ENCODE measurements at regions not wholly inside any gene's neighbourhood (a gene's known extent, or its start where the extent isn't known, plus 50 kb on each side); places are given as distances from the start of the nearest gene placed in this dataset.

GRCh38 chr17:54807331-54807730 lies 93.3 kb upstream of the TOM1L1 start:
- no peaks in the 10 kb centered on the region for H3K36me3 ChIP-seq (ENCODE audit: control insufficient read depth, insufficient read depth, low read length)
- H3K79me1 ChIP-seq (ENCODE audit: low read length), result no peaks in the 10 kb centered on the region
- H4K5ac ChIP-seq (ENCODE audit: low read length), result no peak overlapping the region
- no CpG with 5 or more reads among the region's 2 CpGs for WGBS (ENCODE audit: extremely low coverage, insufficient coverage, low lambda C conversion rate)
- no peak overlapping the region for H2BK120ac ChIP-seq (ENCODE audit: low read depth, low read length)
- H3K27ac ChIP-seq (ENCODE audit: low read depth, low read length), result no peak overlapping the region
- no peak overlapping the region for H3K23ac ChIP-seq (ENCODE audit: low read length)
- no peak overlapping the region for H3K18ac ChIP-seq (ENCODE audit: low read length)
- no peaks in the 10 kb centered on the region for H3K4me1 ChIP-seq (ENCODE audit: control insufficient read depth, low read depth, low read length)
- no peak overlapping the region for H3K4ac ChIP-seq (ENCODE audit: low read depth, low read length)
- DNase-seq, result no peak
- no peaks in the 10 kb centered on the region for H3K27me3 ChIP-seq (ENCODE audit: insufficient read depth, low read length, poor library complexity)
- H3K9ac ChIP-seq (ENCODE audit: low read length), result no peak overlapping the region
- H2AK5ac ChIP-seq (ENCODE audit: low read length), result no peak overlapping the region
- no peak overlapping the region for H3K4me3 ChIP-seq (ENCODE audit: low read length)
- H3K4me2 ChIP-seq (ENCODE audit: low read length), result no peak overlapping the region
- no peak overlapping the region for H4K8ac ChIP-seq (ENCODE audit: low read depth, low read length)
- H3K56ac ChIP-seq (ENCODE audit: low read length), result no peak overlapping the region
- no peaks in the 10 kb centered on the region for H3K79me2 ChIP-seq (ENCODE audit: control insufficient read depth, insufficient read depth, low read length)
- H2BK15ac ChIP-seq (replicated peaks; ENCODE audit: low read depth), result no peak overlapping the region
- no peak overlapping the region for H2BK5ac ChIP-seq (ENCODE audit: low read length)

DNA sequence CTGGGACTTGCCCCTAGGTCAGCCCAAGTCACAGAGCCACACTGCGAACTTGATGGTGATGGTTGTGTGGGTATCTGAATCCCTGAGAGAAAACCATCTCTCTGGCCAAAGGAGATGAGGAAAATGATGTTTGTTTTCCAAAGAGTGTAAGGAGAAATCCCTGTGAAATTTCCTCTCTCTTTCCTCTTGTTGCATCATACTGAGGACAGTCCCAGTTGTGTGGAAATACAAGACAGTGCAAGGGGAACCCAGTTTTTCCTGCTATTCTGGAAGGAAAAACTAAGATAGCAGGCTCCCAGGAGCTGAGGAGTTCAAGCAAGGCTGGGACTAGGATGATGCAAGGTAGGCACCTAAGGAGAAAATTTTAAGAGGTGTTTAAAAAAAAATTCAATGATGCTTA lies 86.8 kb upstream of the TOM1L1 start:
- Histone ChIP-seq H2BK15ac (replicated peaks; ENCODE audit: low read depth) (no peak overlapping the region), H3K56ac (ENCODE audit: low read length) (peak overlapping the region; percentile 1), H3K4ac (ENCODE audit: low read depth, low read length) (peak overlapping the region; percentile 52), H3K79me1 (ENCODE audit: low read length) (no peaks in the 10 kb centered on the region), H3K4me2 (ENCODE audit: low read length) (no peak overlapping the region), H3K23ac (ENCODE audit: low read length) (no peak overlapping the region), H2BK5ac (ENCODE audit: low read length) (no peak overlapping the region), H3K27ac (ENCODE audit: low read depth, low read length) (peak overlapping the region; percentile 9), H4K8ac (ENCODE audit: low read depth, low read length) (no peak overlapping the region), H2BK120ac (ENCODE audit: low read depth, low read length) (peak overlapping the region; percentile 67), H4K5ac (ENCODE audit: low read length) (no peak overlapping the region), H3K36me3 (ENCODE audit: control insufficient read depth, insufficient read depth, low read length) (no peaks in the 10 kb centered on the region), H3K18ac (ENCODE audit: low read length) (peak overlapping the region; percentile 23), H3K4me3 (ENCODE audit: low read length) (no peak overlapping the region), H3K27me3 (ENCODE audit: insufficient read depth, low read length, poor library complexity) (no peaks in the 10 kb centered on the region), H3K4me1 (ENCODE audit: control insufficient read depth, low read depth, low read length) (peaks cover 5% of the 10 kb centered on the region), H3K79me2 (ENCODE audit: control insufficient read depth, insufficient read depth, low read length) (no peaks in the 10 kb centered on the region), H3K9ac (ENCODE audit: low read length) (no peak overlapping the region), H2AK5ac (ENCODE audit: low read length) (no peak overlapping the region)
- peak; percentile 73 for DNase-seq
- WGBS (ENCODE audit: extremely low coverage, insufficient coverage, low lambda C conversion rate), result no CpG with 5 or more reads among the region's 1 CpG

DNA sequence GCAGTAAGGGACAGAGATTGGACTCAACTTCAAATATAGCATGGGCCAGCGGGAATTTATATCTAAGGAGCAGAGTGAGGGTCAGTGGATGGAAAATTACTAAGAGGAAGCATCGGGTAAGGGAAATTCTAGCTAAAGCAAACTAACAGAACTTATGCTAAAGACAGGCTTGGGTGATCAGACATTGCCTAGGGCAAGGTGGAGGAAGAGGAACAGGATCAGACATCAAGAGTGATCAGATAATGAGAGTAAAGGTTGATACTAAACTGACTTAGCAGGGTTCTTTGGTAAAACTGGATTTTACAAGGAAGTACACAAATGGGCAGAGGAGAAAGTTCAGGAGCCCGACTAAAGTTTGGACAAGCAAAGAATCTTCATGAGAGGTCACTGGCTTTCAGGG lies 86.3 kb upstream of the TOM1L1 start:
- peak overlapping the region; percentile 9 for H3K4ac ChIP-seq (ENCODE audit: low read depth, low read length)
- no peak overlapping the region for H3K23ac ChIP-seq (ENCODE audit: low read length)
- H3K27ac ChIP-seq (ENCODE audit: low read depth, low read length), result no peak overlapping the region
- H3K4me1 ChIP-seq (ENCODE audit: control insufficient read depth, low read depth, low read length), result peaks cover 5% of the 10 kb centered on the region
- no peak overlapping the region for H3K4me3 ChIP-seq (ENCODE audit: low read length)
- H3K18ac ChIP-seq (ENCODE audit: low read length), result peak overlapping the region; percentile 23
- no peaks in the 10 kb centered on the region for H3K36me3 ChIP-seq (ENCODE audit: control insufficient read depth, insufficient read depth, low read length)
- no CpG with 5 or more reads among the region's 3 CpGs for WGBS (ENCODE audit: extremely low coverage, insufficient coverage, low lambda C conversion rate)
- H4K8ac ChIP-seq (ENCODE audit: low read depth, low read length), result no peak overlapping the region
- no peak overlapping the region for H2AK5ac ChIP-seq (ENCODE audit: low read length)
- H2BK15ac ChIP-seq (replicated peaks; ENCODE audit: low read depth), result no peak overlapping the region
- no peak overlapping the region for H3K9ac ChIP-seq (ENCODE audit: low read length)
- no peak overlapping the region for H2BK5ac ChIP-seq (ENCODE audit: low read length)
- no peaks in the 10 kb centered on the region for H3K79me2 ChIP-seq (ENCODE audit: control insufficient read depth, insufficient read depth, low read length)
- H4K5ac ChIP-seq (ENCODE audit: low read length), result no peak overlapping the region
- peak; percentile 40 for DNase-seq
- no peak overlapping the region for H3K4me2 ChIP-seq (ENCODE audit: low read length)
- no peaks in the 10 kb centered on the region for H3K79me1 ChIP-seq (ENCODE audit: low read length)
- no peak overlapping the region for H3K56ac ChIP-seq (ENCODE audit: low read length)
- no peak overlapping the region for H2BK120ac ChIP-seq (ENCODE audit: low read depth, low read length)
- no peaks in the 10 kb centered on the region for H3K27me3 ChIP-seq (ENCODE audit: insufficient read depth, low read length, poor library complexity)

- Histone ChIP-seq H4K5ac (ENCODE audit: low read length) (no peak overlapping the region), H3K79me2 (ENCODE audit: control insufficient read depth, insufficient read depth, low read length) (no peaks in the 10 kb centered on the region), H3K79me1 (ENCODE audit: low read length) (no peaks in the 10 kb centered on the region), H3K4me1 (ENCODE audit: control insufficient read depth, low read depth, low read length) (no peaks in the 10 kb centered on the region), H3K9ac (ENCODE audit: low read length) (no peak overlapping the region), H3K23ac (ENCODE audit: low read length) (no peak overlapping the region), H3K27ac (ENCODE audit: low read depth, low read length) (no peak overlapping the region), H3K4ac (ENCODE audit: low read depth, low read length) (no peak overlapping the region), H2BK120ac (ENCODE audit: low read depth, low read length) (no peak overlapping the region), H2AK5ac (ENCODE audit: low read length) (no peak overlapping the region), H2BK5ac (ENCODE audit: low read length) (no peak overlapping the region), H3K27me3 (ENCODE audit: insufficient read depth, low read length, poor library complexity) (no peaks in the 10 kb centered on the region), H3K36me3 (ENCODE audit: control insufficient read depth, insufficient read depth, low read length) (no peaks in the 10 kb centered on the region), H3K56ac (ENCODE audit: low read length) (no peak overlapping the region), H2BK15ac (replicated peaks; ENCODE audit: low read depth) (no peak overlapping the region), H3K18ac (ENCODE audit: low read length) (no peak overlapping the region), H3K4me2 (ENCODE audit: low read length) (no peak overlapping the region), H3K4me3 (ENCODE audit: low read length) (no peak overlapping the region), H4K8ac (ENCODE audit: low read depth, low read length) (no peak overlapping the region)
- no peak for DNase-seq
- whole genome bisulfite sequencing (ENCODE audit: extremely low coverage, insufficient coverage, low lambda C conversion rate), result no CpG with 5 or more reads among the region's 3 CpGs
These were observed 66.6 kb upstream of the TOM1L1 start for GRCh38 chr17:54834086-54834485.

GRCh38 chr17:54835015-54835414 lies 65.6 kb upstream of the TOM1L1 start:
- WGBS (ENCODE audit: extremely low coverage, insufficient coverage, low lambda C conversion rate), result no CpG with 5 or more reads among the region's 2 CpGs
- Histone ChIP-seq H3K9ac (ENCODE audit: low read length) (no peak overlapping the region), H3K4me1 (ENCODE audit: control insufficient read depth, low read depth, low read length) (no peaks in the 10 kb centered on the region), H3K79me2 (ENCODE audit: control insufficient read depth, insufficient read depth, low read length) (no peaks in the 10 kb centered on the region), H2AK5ac (ENCODE audit: low read length) (no peak overlapping the region), H2BK15ac (replicated peaks; ENCODE audit: low read depth) (no peak overlapping the region), H2BK5ac (ENCODE audit: low read length) (no peak overlapping the region), H3K18ac (ENCODE audit: low read length) (no peak overlapping the region), H3K27me3 (ENCODE audit: insufficient read depth, low read length, poor library complexity) (no peaks in the 10 kb centered on the region), H4K5ac (ENCODE audit: low read length) (no peak overlapping the region), H3K56ac (ENCODE audit: low read length) (no peak overlapping the region), H3K23ac (ENCODE audit: low read length) (no peak overlapping the region), H3K4me2 (ENCODE audit: low read length) (no peak overlapping the region), H3K27ac (ENCODE audit: low read depth, low read length) (no peak overlapping the region), H3K79me1 (ENCODE audit: low read length) (no peaks in the 10 kb centered on the region), H3K36me3 (ENCODE audit: control insufficient read depth, insufficient read depth, low read length) (no peaks in the 10 kb centered on the region), H3K4me3 (ENCODE audit: low read length) (no peak overlapping the region), H4K8ac (ENCODE audit: low read depth, low read length) (no peak overlapping the region), H3K4ac (ENCODE audit: low read depth, low read length) (no peak overlapping the region), H2BK120ac (ENCODE audit: low read depth, low read length) (no peak overlapping the region)
- DNase-seq, result no peak

DNA sequence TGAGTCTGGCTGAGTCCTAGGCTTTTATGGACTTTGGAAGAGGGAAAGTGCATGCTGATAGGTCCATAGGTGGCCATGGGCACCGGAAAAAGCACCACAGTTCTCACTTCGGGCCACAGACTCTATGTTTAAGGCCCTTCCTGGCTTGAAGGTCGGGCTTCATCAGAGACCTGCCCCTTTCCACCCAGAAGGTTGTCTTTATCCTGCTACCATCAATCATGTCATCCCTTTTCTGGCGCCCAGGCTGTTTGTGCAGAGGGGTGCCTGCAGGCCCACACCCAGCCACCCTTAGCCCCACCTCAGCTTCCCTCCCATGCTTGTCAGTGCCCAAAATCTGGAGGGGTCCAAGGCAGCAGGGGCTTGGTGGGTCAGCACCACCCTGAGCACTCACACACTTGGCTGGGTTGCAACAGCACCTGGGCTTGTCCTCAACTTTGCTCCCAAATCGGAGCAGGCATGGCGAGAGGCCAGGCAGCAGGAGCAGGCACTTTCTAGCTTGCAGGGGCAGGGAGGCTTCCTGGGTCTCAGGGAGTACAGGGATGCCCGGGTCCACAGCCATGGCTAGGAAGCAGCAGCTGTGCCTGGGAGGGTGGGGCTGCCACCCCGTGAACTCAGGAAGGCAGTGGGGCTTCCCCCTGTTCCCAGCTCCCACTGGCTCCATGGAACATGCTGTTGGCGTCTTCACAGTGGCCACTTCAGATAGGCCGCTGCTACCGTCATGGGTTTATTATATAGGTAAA lies 63.8 kb upstream of the TOM1L1 start:
- no peak overlapping the region for H3K4me2 ChIP-seq (ENCODE audit: low read length)
- H3K4me1 ChIP-seq (ENCODE audit: control insufficient read depth, low read depth, low read length), result no peaks in the 10 kb centered on the region
- no peak for DNase-seq
- WGBS (ENCODE audit: extremely low coverage, insufficient coverage, low lambda C conversion rate), result no CpG with 5 or more reads among the region's 11 CpGs
- H3K27ac ChIP-seq (ENCODE audit: low read depth, low read length), result no peak overlapping the region
- H2BK5ac ChIP-seq (ENCODE audit: low read length), result no peak overlapping the region
- H3K79me1 ChIP-seq (ENCODE audit: low read length), result no peaks in the 10 kb centered on the region
- no peak overlapping the region for H2BK15ac ChIP-seq (replicated peaks; ENCODE audit: low read depth)
- H4K8ac ChIP-seq (ENCODE audit: low read depth, low read length), result no peak overlapping the region
- no peak overlapping the region for H3K9ac ChIP-seq (ENCODE audit: low read length)
- no peak overlapping the region for H3K56ac ChIP-seq (ENCODE audit: low read length)
- no peak overlapping the region for H2BK120ac ChIP-seq (ENCODE audit: low read depth, low read length)
- no peak overlapping the region for H4K5ac ChIP-seq (ENCODE audit: low read length)
- H3K36me3 ChIP-seq (ENCODE audit: control insufficient read depth, insufficient read depth, low read length), result no peaks in the 10 kb centered on the region
- no peak overlapping the region for H3K4ac ChIP-seq (ENCODE audit: low read depth, low read length)
- no peak overlapping the region for H3K4me3 ChIP-seq (ENCODE audit: low read length)
- H3K18ac ChIP-seq (ENCODE audit: low read length), result no peak overlapping the region
- no peaks in the 10 kb centered on the region for H3K27me3 ChIP-seq (ENCODE audit: insufficient read depth, low read length, poor library complexity)
- no peaks in the 10 kb centered on the region for H3K79me2 ChIP-seq (ENCODE audit: control insufficient read depth, insufficient read depth, low read length)
- no peak overlapping the region for H3K23ac ChIP-seq (ENCODE audit: low read length)
- no peak overlapping the region for H2AK5ac ChIP-seq (ENCODE audit: low read length)
